CD14-positive monocyte (primary cell): ENCODE measurements at regions not wholly inside any gene's neighbourhood (a gene's known extent, or its start where the extent isn't known, plus 50 kb on each side); places are given as distances from the start of the nearest gene placed in this dataset.

Experiments
- DNase-seq, 3 donors: peaks; one replicate each; pipeline ENCODE4 v3.0.0-alpha.2; 2011 to 2022
- H2AFZ ChIP-seq: 2 replicates; pipeline ENCODE4 v1.6.0; 2012; ENCODE audit warnings: mild to moderate bottlenecking, low read depth, low read length, inconsistent platforms; ENCODE audit not compliant: insufficient read depth, poor library complexity, severe bottlenecking
- H3K27ac ChIP-seq, 2 donors: 1 replicate in 1 of 2; 2 replicates in 1 of 2; pipeline ENCODE4 v1.5.1; 2012 to 2013; ENCODE audit warnings: low read length in 2 of 2, control low read depth in 1 of 2, inconsistent platforms in 1 of 2, low read depth in 1 of 2, mild to moderate bottlenecking in 1 of 2
- H3K27me3 ChIP-seq, 2 donors: one replicate each; pipeline versions ENCODE4 v1.6.0 to v1.6.1; 2011 to 2013; ENCODE audit warnings: low read length in 2 of 2; ENCODE audit not compliant: control insufficient read depth in 2 of 2, insufficient read depth in 2 of 2
- H3K36me3 ChIP-seq, 2 donors: replicated peaks in 1 of 2; 1 replicate in 1 of 2; 2 replicates in 1 of 2; pipeline versions ENCODE4 v1.5.1 to v1.6.1; 2012 to 2013; ENCODE audit warnings: low read length in 2 of 2, control low read depth in 1 of 2, inconsistent platforms in 1 of 2, mild to moderate bottlenecking in 1 of 2; ENCODE audit not compliant: insufficient read depth in 2 of 2, control insufficient read depth in 1 of 2
- H3K4me1 ChIP-seq, 2 donors: 1 replicate in 1 of 2; 2 replicates in 1 of 2; pipeline versions ENCODE4 v1.5.1 to v1.6.1; 2012 to 2013; ENCODE audit warnings: low read length in 2 of 2, control low read depth in 1 of 2, inconsistent platforms in 1 of 2, mild to moderate bottlenecking in 1 of 2, moderate library complexity in 1 of 2; ENCODE audit not compliant: insufficient read depth in 2 of 2, control insufficient read depth in 1 of 2
- H3K4me2 ChIP-seq: replicated peaks from 2 replicates; pipeline ENCODE3; 2012; ENCODE audit warnings: low read length, moderate library complexity, mild to moderate bottlenecking; ENCODE audit not compliant: poor library complexity, severe bottlenecking; ENCODE audit errors: extremely low read depth
- H3K4me3 ChIP-seq, 3 experiments: fragments of 200-600 bp in 1 of 3; sonication (generic) in 1 of 3; replicated peaks in 1 of 3; 1 replicate in 2 of 3; 2 replicates in 1 of 3; pipeline ENCODE4 v1.5.1; 2011 to 2013; ENCODE audit warnings: low read length in 3 of 3, mild to moderate bottlenecking in 3 of 3, control low read depth in 2 of 3, low read depth in 2 of 3, inconsistent platforms in 1 of 3, moderate library complexity in 1 of 3
- H3K79me2 ChIP-seq: 2 replicates; pipeline ENCODE4 v1.6.0; 2012; ENCODE audit warnings: mild to moderate bottlenecking, control low read depth, inconsistent platforms, low read length, moderate library complexity; ENCODE audit not compliant: insufficient read depth
- H3K9ac ChIP-seq: 2 replicates; pipeline ENCODE4 v1.6.0; 2017; ENCODE audit warnings: low read length, mild to moderate bottlenecking; ENCODE audit not compliant: insufficient read depth, poor library complexity, severe bottlenecking
- H3K9me3 ChIP-seq, 2 donors: replicated peaks in 1 of 2; 1 replicate in 1 of 2; 2 replicates in 1 of 2; pipeline versions ENCODE4 v1.5.1 to v1.6.1; 2012 to 2013; ENCODE audit warnings: low read length in 2 of 2, control low read depth in 1 of 2; ENCODE audit not compliant: control insufficient read depth in 1 of 2, insufficient read depth in 1 of 2
- H4K20me1 ChIP-seq: 2 replicates; pipeline ENCODE4 v1.6.0; 2012; ENCODE audit warnings: mild to moderate bottlenecking, low read length, control low read depth, moderate library complexity; ENCODE audit not compliant: insufficient read depth
- H3K27ac Mint-ChIP-seq, 7 donors: one replicate each; pipeline ENCODE4 v1.8.0; 2020; ENCODE audit warnings: mild to moderate bottlenecking in 7 of 7, mixed read lengths in 7 of 7, moderate library complexity in 6 of 7, inconsistent platforms in 2 of 7
- H3K27me3 Mint-ChIP-seq, 3 donors: one replicate each; pipeline ENCODE4 v1.8.0; 2021 to 2022; ENCODE audit warnings: low read depth in 3 of 3, mild to moderate bottlenecking in 3 of 3, mixed read lengths in 3 of 3, moderate library complexity in 3 of 3, inconsistent platforms in 1 of 3
- H3K36me3 Mint-ChIP-seq, 2 donors: one replicate each; pipeline ENCODE4 v1.8.0; 2020; ENCODE audit warnings: mixed read lengths in 2 of 2, inconsistent platforms in 1 of 2, mild to moderate bottlenecking in 1 of 2
- H3K4me1 Mint-ChIP-seq: one replicate; pipeline ENCODE4 v1.8.0; 2020; ENCODE audit warnings: mild to moderate bottlenecking, mixed read lengths
- H3K4me3 Mint-ChIP-seq, 2 donors: one replicate each; pipeline ENCODE4 v1.8.0; 2020; ENCODE audit warnings: mild to moderate bottlenecking in 2 of 2, mixed read lengths in 2 of 2, moderate library complexity in 1 of 2
- H3K9me3 Mint-ChIP-seq, 7 donors: one replicate each; pipeline ENCODE4 v1.8.0; 2020 to 2022; ENCODE audit warnings: mixed read lengths in 7 of 7, mild to moderate bottlenecking in 6 of 7, moderate library complexity in 6 of 7, inconsistent platforms in 2 of 7
- WGBS: methylation state at CpG from one replicate; pipeline ENCODE4 v1.1.5; 2013; ENCODE audit warnings: missing lambda C conversion rate; ENCODE audit not compliant: insufficient coverage; 5-methylcytosine and 5-hydroxymethylcytosine counted together
- intact Hi-C, 2 donors: fragments of 100-400 bp; cut with micrococcal nuclease; formaldehyde crosslinking; loops; one replicate each; pipeline versions ENCODE4 v1.15.0 to v1.15.1; 2023
- TF ChIP-seq, protein P1 (sequence below): fragments of 200-600 bp; IDR thresholded peaks from one replicate; pipeline ENCODE4 v1.8.0; 2022; ENCODE audit warnings: antibody characterized with exemption, mild to moderate bottlenecking

DNA sequence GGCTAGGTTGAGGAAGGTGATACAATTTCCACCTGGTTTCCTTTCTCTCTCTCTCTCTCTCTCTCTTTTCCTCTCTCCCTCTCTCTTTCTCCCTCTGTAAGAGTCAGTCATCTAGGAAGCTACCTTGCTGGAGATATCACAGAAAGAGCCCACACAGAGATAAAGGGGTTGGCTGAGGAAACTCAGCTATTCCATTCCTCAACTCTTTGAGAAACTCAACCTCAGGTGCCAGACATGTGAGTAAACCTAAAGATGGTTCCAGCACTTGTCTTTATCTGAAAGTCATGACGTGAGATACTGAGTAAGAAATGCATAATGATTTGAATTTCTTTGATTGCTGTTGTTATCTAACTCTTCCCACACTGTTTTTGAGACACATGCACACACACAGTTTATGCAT lies 564.0 kb downstream of the SPOCK3 start:
- Histone ChIP-seq H4K20me1 (no peaks in the 10 kb centered on the region), H2AFZ (no peak overlapping the region), H3K9ac (no peak overlapping the region), H3K4me1 (no peaks in the 10 kb centered on the region), H3K36me3 (no peaks in the 10 kb centered on the region), H3K4me3 (no peak overlapping the region), H3K27ac (no peak overlapping the region), H3K27me3 (no peaks in the 10 kb centered on the region), H3K79me2 (no peaks in the 10 kb centered on the region), H3K9me3 (peaks cover 0 to under 1% of the 10 kb centered on the region in 2 donors), H3K4me2 (no peak overlapping the region)
- Mint-ChIP-seq H3K4me3 (no peak overlapping the region), H3K36me3 (no peaks in the 10 kb centered on the region), H3K27me3 (no peaks in the 10 kb centered on the region), H3K27ac (no peak overlapping the region), H3K9me3 (peaks cover 0 to 2% (median 0%) of the 10 kb centered on the region in 7 donors), H3K4me1 (no peaks in the 10 kb centered on the region)
- TF ChIP-seq, protein P1, sequence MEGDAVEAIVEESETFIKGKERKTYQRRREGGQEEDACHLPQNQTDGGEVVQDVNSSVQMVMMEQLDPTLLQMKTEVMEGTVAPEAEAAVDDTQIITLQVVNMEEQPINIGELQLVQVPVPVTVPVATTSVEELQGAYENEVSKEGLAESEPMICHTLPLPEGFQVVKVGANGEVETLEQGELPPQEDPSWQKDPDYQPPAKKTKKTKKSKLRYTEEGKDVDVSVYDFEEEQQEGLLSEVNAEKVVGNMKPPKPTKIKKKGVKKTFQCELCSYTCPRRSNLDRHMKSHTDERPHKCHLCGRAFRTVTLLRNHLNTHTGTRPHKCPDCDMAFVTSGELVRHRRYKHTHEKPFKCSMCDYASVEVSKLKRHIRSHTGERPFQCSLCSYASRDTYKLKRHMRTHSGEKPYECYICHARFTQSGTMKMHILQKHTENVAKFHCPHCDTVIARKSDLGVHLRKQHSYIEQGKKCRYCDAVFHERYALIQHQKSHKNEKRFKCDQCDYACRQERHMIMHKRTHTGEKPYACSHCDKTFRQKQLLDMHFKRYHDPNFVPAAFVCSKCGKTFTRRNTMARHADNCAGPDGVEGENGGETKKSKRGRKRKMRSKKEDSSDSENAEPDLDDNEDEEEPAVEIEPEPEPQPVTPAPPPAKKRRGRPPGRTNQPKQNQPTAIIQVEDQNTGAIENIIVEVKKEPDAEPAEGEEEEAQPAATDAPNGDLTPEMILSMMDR = no peak
- WGBS = no CpG with 5 or more reads among the region's 1 CpG
- no peak for DNase-seq
- intact Hi-C loops = no loop called here

- no peak for DNase-seq
- Mint-ChIP-seq H3K36me3 (no peaks in the 10 kb centered on the region), H3K9me3 (peaks cover 0 to 3% (median 0%) of the 10 kb centered on the region in 7 donors), H3K27me3 (peaks cover 0 to 1% (median 0%) of the 10 kb centered on the region in 3 donors), H3K4me3 (no peak overlapping the region), H3K4me1 (no peaks in the 10 kb centered on the region), H3K27ac (no peak overlapping the region)
- Histone ChIP-seq H2AFZ (no peak overlapping the region), H3K79me2 (no peaks in the 10 kb centered on the region), H3K4me2 (no peak overlapping the region), H3K27ac (no peak overlapping the region), H3K4me3 (no peak overlapping the region), H3K4me1 (no peaks in the 10 kb centered on the region), H3K9ac (no peak overlapping the region), H3K27me3 (no peaks in the 10 kb centered on the region), H3K36me3 (no peaks in the 10 kb centered on the region), H3K9me3 (peaks cover 0 to 5% of the 10 kb centered on the region in 2 donors), H4K20me1 (no peaks in the 10 kb centered on the region)
- TF ChIP-seq, protein P1 = no peak
- no CpG with 5 or more reads among the region's 1 CpG for WGBS
- intact Hi-C loops = no loop called here
These were observed 560.4 kb downstream of the SPOCK3 start for GRCh38 chr4:166673911-166674310.
